Endothelial cell of umbilical vein (primary cell): ENCODE measurements at regions not wholly inside any gene's neighbourhood (a gene's known extent, or its start where the extent isn't known, plus 50 kb on each side); places are given as distances from the start of the nearest gene placed in this dataset.

Experiments used
- BruUV-seq: library from RNA; stranded (reverse); fragments of 400-500 nt; replicated peaks from 2 replicates; lab custom pipeline; 2021; lab: Mats Ljungman, UMichigan
- CTCF ChIA-PET: fragments of 300-600, 350-600 bp; sonication (Branson Sonifier 250); formaldehyde crosslinking; loops from one replicate; lab custom pipeline; 2021; ENCODE audit warnings: antibody characterized with exemption, inconsistent platforms; lab: Charles Lee
- POLR2A ChIA-PET: fragments of 300-600, 350-600 bp; sonication (Branson Sonifier 250); formaldehyde crosslinking; loops from one replicate; lab custom pipeline; 2021; ENCODE audit warnings: antibody characterized with exemption, inconsistent platforms; lab: Charles Lee
- DNase-seq: peaks from one replicate; pipeline ENCODE4 v3.0.0-alpha.2; 2011; ENCODE audit warnings: low read depth, low spot score
- FAIRE-seq: peaks from 2 replicates; lab custom pipeline; 2011; peaks lifted over from hg19 to GRCh38; lab: Jason Lieb, UNC
- H2AFZ ChIP-seq: 2 replicates; pipeline ENCODE4 v1.6.0; 2012; ENCODE audit warnings: low read depth, low read length, control low read depth, inconsistent platforms
- H3K27ac ChIP-seq: 2 replicates; pipeline ENCODE4 v1.5.1; 2011; ENCODE audit warnings: low read depth, mild to moderate bottlenecking, control low read depth, low read length, moderate library complexity; ENCODE audit not compliant: insufficient read depth
- H3K27me3 ChIP-seq, 2 experiments: 2 replicates each; pipeline versions ENCODE4 v1.6.0 to v1.6.1; 2011; ENCODE audit warnings: low read length in 2 of 2, mixed read lengths in 1 of 2; ENCODE audit not compliant: control insufficient read depth in 2 of 2, insufficient read depth in 2 of 2
- H3K36me3 ChIP-seq, 2 experiments: 2 replicates in 1 of 2; 3 replicates in 1 of 2; pipeline ENCODE4 v1.5.1; 2011; ENCODE audit warnings: low read length in 2 of 2, mild to moderate bottlenecking in 1 of 2, moderate library complexity in 1 of 2; ENCODE audit not compliant: control insufficient read depth in 2 of 2, insufficient read depth in 2 of 2; ENCODE audit errors: extremely low read depth in 1 of 2
- H3K4me1 ChIP-seq: 3 replicates; pipeline ENCODE4 v1.5.1; 2011; ENCODE audit warnings: mild to moderate bottlenecking, low read length; ENCODE audit not compliant: control insufficient read depth, insufficient read depth; ENCODE audit errors: extremely low read depth
- H3K4me2 ChIP-seq: 2 replicates; pipeline ENCODE4 v1.6.1; 2011; ENCODE audit warnings: low read length, control low read depth, mixed read lengths; ENCODE audit not compliant: insufficient read depth
- H3K4me3 ChIP-seq, 3 experiments: fragments of 200-600 bp in 1 of 3; sonication (generic), shearing (Covaris generic) in 1 of 3; replicated peaks in 1 of 3; 2 replicates each; pipeline ENCODE4 v1.5.1; 2011 to 2016; ENCODE audit warnings: control low read depth in 3 of 3, low read length in 3 of 3, mild to moderate bottlenecking in 2 of 3, inconsistent platforms in 1 of 3, low read depth in 1 of 3, moderate library complexity in 1 of 3; ENCODE audit not compliant: insufficient read depth in 1 of 3
- H3K79me2 ChIP-seq: 2 replicates; pipeline ENCODE4 v1.6.0; 2012; ENCODE audit warnings: low read length, inconsistent platforms; ENCODE audit not compliant: control insufficient read depth, insufficient read depth
- H3K9ac ChIP-seq: replicated peaks from 2 replicates; pipeline ENCODE3; 2011; ENCODE audit warnings: low read length, control low read depth; ENCODE audit not compliant: insufficient read depth; ENCODE audit errors: extremely low read depth
- H3K9me1 ChIP-seq: replicated peaks from 3 replicates; pipeline ENCODE4 v1.6.0; 2011; ENCODE audit warnings: mild to moderate bottlenecking, low read length; ENCODE audit not compliant: control insufficient read depth, insufficient read depth; ENCODE audit errors: extremely low read depth
- H3K9me3 ChIP-seq: replicated peaks from 2 replicates; pipeline ENCODE4 v1.5.1; 2012; ENCODE audit warnings: low read length, inconsistent platforms; ENCODE audit not compliant: control insufficient read depth, insufficient read depth
- H4K20me1 ChIP-seq: replicated peaks from 2 replicates; pipeline ENCODE3; 2011; ENCODE audit warnings: mild to moderate bottlenecking, low read length; ENCODE audit not compliant: control insufficient read depth, insufficient read depth; ENCODE audit errors: extremely low read depth
- EZH2 ChIP-seq: IDR thresholded peaks from 2 replicates; pipeline ENCODE4 v1.6.1; 2012; ENCODE audit warnings: borderline replicate concordance, low read depth, mild to moderate bottlenecking, moderate library complexity, low read length, inconsistent platforms; ENCODE audit not compliant: severe bottlenecking
- FOS ChIP-seq: IDR thresholded peaks from 2 replicates; pipeline ENCODE4 v1.6.1; 2011; ENCODE audit warnings: mild to moderate bottlenecking, low read length, moderate library complexity, borderline replicate concordance; ENCODE audit not compliant: insufficient read depth
- GATA2 ChIP-seq: IDR thresholded peaks from 2 replicates; pipeline ENCODE4 v1.7.0; 2011; ENCODE audit warnings: low read depth, mild to moderate bottlenecking, moderate library complexity, mixed read lengths, low read length; ENCODE audit not compliant: insufficient read length, insufficient read depth
- JUN ChIP-seq: IDR thresholded peaks from 2 replicates; pipeline ENCODE4 v1.6.1; 2011; ENCODE audit warnings: borderline replicate concordance, low read depth; ENCODE audit not compliant: insufficient read length, insufficient read depth
- MAX ChIP-seq: IDR thresholded peaks from 2 replicates; pipeline ENCODE4 v1.6.1; 2011; ENCODE audit not compliant: insufficient read depth, insufficient read length
- MYC ChIP-seq: IDR thresholded peaks from one replicate; pipeline ENCODE4 v1.6.1; 2011; ENCODE audit warnings: mild to moderate bottlenecking, low read depth, low read length
- POLR2A ChIP-seq: IDR thresholded peaks from 2 replicates; pipeline ENCODE4 v1.6.1; 2012; ENCODE audit warnings: low read depth, mild to moderate bottlenecking, control low read depth, low read length
- POLR2AphosphoS5 ChIP-seq: IDR thresholded peaks from 2 replicates; pipeline ENCODE4 v1.6.1; 2012; ENCODE audit warnings: low read depth, mild to moderate bottlenecking, control low read depth, low read length, moderate library complexity; ENCODE audit not compliant: insufficient read depth
- dilution Hi-C: fragments of 300-500 bp; cut with MboI; formaldehyde crosslinking; loops from one replicate; pipeline ENCODE4 v1.15.0; 2019; ENCODE audit warnings: low sequenced_read_pairs; ENCODE audit not compliant: extremely low pct_ligation_motif_present
- intact Hi-C: fragments of 100-400 bp; cut with micrococcal nuclease; formaldehyde crosslinking; loops from one replicate; pipeline ENCODE4 v1.10.0; 2022
- TF ChIP-seq, protein P1 (sequence below), 2 donors: IDR thresholded peaks; 1 replicate in 1 of 2; 2 replicates in 1 of 2; pipeline ENCODE4 v1.5.1; 2011; ENCODE audit warnings: low read length in 2 of 2, mild to moderate bottlenecking in 2 of 2, moderate library complexity in 2 of 2, control low read depth in 1 of 2, inconsistent platforms in 1 of 2, low read depth in 1 of 2; ENCODE audit not compliant: insufficient read depth in 1 of 2; ENCODE audit errors: extremely low read depth in 1 of 2

GRCh38 chr10:107829161-107829560 lies 664.7 kb upstream of the SORCS1 start:
- ChIA-PET CTCF (no interaction called here), POLR2A (no interaction called here)
- H4K20me1 ChIP-seq, result no peaks in the 10 kb centered on the region
- no peak overlapping the region for H3K9ac ChIP-seq
- no peak overlapping the region for H3K4me2 ChIP-seq
- no peaks in the 10 kb centered on the region for H3K4me1 ChIP-seq
- no peaks in the 10 kb centered on the region for H3K9me1 ChIP-seq
- peaks cover 1% of the 10 kb centered on the region for H3K9me3 ChIP-seq
- DNase-seq (no peak), FAIRE-seq (no peak)
- no peaks in the 10 kb centered on the region for H3K79me2 ChIP-seq
- H2AFZ ChIP-seq, result no peak overlapping the region
- H3K36me3 ChIP-seq, result no peaks in the 10 kb centered on the region
- dilution Hi-C loops (no loop called here), intact Hi-C loops (no loop called here)
- TF ChIP-seq MAX (no peak), EZH2 (no peak), MYC (no peak), JUN (no peak), POLR2A (no peak), POLR2AphosphoS5 (no peak)
- H3K27ac ChIP-seq, result no peak overlapping the region
- H3K4me3 ChIP-seq, result no peak overlapping the region
- H3K27me3 ChIP-seq, result no peaks in the 10 kb centered on the region
- no TSS peak for BruUV-seq

GRCh38 chr10:107826171-107826570 lies 661.7 kb upstream of the SORCS1 start:
- POLR2A ChIA-PET, result no interaction called here

More at GRCh38 chr10:107826171-107826570, 661.7 kb upstream of the SORCS1 start:
- Histone ChIP-seq H3K4me2 (no peak overlapping the region), H3K9me1 (no peaks in the 10 kb centered on the region), H2AFZ (no peak overlapping the region), H4K20me1 (no peaks in the 10 kb centered on the region), H3K27me3 (no peaks in the 10 kb centered on the region), H3K79me2 (no peaks in the 10 kb centered on the region), H3K9me3 (peaks cover 5% of the 10 kb centered on the region), H3K4me3 (no peak overlapping the region), H3K36me3 (no peaks in the 10 kb centered on the region), H3K4me1 (no peaks in the 10 kb centered on the region), H3K27ac (no peak overlapping the region), H3K9ac (no peak overlapping the region)
- FAIRE-seq, result no peak
- TF ChIP-seq POLR2A, result no peak
- TF ChIP-seq MAX, result no peak
- TF ChIP-seq, protein P1, sequence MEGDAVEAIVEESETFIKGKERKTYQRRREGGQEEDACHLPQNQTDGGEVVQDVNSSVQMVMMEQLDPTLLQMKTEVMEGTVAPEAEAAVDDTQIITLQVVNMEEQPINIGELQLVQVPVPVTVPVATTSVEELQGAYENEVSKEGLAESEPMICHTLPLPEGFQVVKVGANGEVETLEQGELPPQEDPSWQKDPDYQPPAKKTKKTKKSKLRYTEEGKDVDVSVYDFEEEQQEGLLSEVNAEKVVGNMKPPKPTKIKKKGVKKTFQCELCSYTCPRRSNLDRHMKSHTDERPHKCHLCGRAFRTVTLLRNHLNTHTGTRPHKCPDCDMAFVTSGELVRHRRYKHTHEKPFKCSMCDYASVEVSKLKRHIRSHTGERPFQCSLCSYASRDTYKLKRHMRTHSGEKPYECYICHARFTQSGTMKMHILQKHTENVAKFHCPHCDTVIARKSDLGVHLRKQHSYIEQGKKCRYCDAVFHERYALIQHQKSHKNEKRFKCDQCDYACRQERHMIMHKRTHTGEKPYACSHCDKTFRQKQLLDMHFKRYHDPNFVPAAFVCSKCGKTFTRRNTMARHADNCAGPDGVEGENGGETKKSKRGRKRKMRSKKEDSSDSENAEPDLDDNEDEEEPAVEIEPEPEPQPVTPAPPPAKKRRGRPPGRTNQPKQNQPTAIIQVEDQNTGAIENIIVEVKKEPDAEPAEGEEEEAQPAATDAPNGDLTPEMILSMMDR (IDR thresholded peaks at IDR 0.05; ENCODE audit: extremely low read depth in 1 of 2, insufficient read depth in 1 of 2, low read depth in 1 of 2, low read length in 2 of 2), result no peak
- no peak for TF ChIP-seq GATA2
- no peak for TF ChIP-seq JUN
- no peak for TF ChIP-seq MYC
- no peak for TF ChIP-seq POLR2AphosphoS5
- no peak for TF ChIP-seq EZH2
- no peak for TF ChIP-seq FOS
- DNase-seq, result no peak
- intact Hi-C loops, result no loop called here
- BruUV-seq, result no TSS peak
- CTCF ChIA-PET, result no interaction called here
- dilution Hi-C loops, result no loop called here
